Liver (tissue), 3 donors: ENCODE measurements at regions not wholly inside any gene's neighbourhood (a gene's known extent, or its start where the extent isn't known, plus 50 kb on each side); places are given as distances from the start of the nearest gene placed in this dataset.

Experiments
- RAD21 ChIP-seq, 2 donors: IDR thresholded peaks; 2 replicates each; pipeline ENCODE4 v1.6.1; 2016; ENCODE audit warnings: antibody characterized with exemption in 2 of 2, mild to moderate bottlenecking in 2 of 2
- TF ChIP-seq, protein P1 (sequence below): fragments of 150-350 bp; IDR thresholded peaks from 2 replicates; pipeline ENCODE4 v1.5.1; 2017; ENCODE audit warnings: improper control_type of control experiment, low read depth, low read length; ENCODE audit not compliant: missing input control
- TF ChIP-seq, protein P2 (sequence below): IDR thresholded peaks from 2 replicates; pipeline ENCODE4 v1.6.1; 2016; ENCODE audit warnings: antibody characterized with exemption, mild to moderate bottlenecking
- donor health status: healthy.
- donor health status: healthy.

DNA sequence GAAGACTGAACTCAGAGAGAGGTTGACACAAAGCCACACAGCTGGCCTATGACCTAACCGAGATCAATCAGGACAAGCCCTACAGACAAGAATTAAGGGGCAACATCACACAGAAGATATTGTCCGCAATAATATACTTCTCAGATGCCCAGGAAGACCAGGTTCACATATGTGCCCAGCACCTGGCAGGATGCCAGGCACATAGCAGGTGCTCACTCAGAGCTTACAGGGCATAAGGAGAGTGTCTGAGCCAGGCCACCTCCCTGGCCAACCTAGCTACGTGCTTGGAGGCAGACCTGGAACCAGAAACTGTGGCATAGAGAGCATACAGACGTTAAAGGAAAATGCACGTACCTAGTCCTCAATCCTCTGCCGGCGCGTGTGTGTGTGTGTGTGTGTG is 87.0 kb upstream of the LRFN2 start:
- TF ChIP-seq, protein P1, sequence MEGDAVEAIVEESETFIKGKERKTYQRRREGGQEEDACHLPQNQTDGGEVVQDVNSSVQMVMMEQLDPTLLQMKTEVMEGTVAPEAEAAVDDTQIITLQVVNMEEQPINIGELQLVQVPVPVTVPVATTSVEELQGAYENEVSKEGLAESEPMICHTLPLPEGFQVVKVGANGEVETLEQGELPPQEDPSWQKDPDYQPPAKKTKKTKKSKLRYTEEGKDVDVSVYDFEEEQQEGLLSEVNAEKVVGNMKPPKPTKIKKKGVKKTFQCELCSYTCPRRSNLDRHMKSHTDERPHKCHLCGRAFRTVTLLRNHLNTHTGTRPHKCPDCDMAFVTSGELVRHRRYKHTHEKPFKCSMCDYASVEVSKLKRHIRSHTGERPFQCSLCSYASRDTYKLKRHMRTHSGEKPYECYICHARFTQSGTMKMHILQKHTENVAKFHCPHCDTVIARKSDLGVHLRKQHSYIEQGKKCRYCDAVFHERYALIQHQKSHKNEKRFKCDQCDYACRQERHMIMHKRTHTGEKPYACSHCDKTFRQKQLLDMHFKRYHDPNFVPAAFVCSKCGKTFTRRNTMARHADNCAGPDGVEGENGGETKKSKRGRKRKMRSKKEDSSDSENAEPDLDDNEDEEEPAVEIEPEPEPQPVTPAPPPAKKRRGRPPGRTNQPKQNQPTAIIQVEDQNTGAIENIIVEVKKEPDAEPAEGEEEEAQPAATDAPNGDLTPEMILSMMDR, result no peak
- TF ChIP-seq RAD21 (IDR thresholded peaks at IDR 0.05), result no peak
- TF ChIP-seq, protein P2, sequence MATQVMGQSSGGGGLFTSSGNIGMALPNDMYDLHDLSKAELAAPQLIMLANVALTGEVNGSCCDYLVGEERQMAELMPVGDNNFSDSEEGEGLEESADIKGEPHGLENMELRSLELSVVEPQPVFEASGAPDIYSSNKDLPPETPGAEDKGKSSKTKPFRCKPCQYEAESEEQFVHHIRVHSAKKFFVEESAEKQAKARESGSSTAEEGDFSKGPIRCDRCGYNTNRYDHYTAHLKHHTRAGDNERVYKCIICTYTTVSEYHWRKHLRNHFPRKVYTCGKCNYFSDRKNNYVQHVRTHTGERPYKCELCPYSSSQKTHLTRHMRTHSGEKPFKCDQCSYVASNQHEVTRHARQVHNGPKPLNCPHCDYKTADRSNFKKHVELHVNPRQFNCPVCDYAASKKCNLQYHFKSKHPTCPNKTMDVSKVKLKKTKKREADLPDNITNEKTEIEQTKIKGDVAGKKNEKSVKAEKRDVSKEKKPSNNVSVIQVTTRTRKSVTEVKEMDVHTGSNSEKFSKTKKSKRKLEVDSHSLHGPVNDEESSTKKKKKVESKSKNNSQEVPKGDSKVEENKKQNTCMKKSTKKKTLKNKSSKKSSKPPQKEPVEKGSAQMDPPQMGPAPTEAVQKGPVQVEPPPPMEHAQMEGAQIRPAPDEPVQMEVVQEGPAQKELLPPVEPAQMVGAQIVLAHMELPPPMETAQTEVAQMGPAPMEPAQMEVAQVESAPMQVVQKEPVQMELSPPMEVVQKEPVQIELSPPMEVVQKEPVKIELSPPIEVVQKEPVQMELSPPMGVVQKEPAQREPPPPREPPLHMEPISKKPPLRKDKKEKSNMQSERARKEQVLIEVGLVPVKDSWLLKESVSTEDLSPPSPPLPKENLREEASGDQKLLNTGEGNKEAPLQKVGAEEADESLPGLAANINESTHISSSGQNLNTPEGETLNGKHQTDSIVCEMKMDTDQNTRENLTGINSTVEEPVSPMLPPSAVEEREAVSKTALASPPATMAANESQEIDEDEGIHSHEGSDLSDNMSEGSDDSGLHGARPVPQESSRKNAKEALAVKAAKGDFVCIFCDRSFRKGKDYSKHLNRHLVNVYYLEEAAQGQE, result no peak
